ENCODE measurements at regions not wholly inside any gene's neighbourhood (a gene's known extent, or its start where the extent isn't known, plus 50 kb on each side); places are given as distances from the start of the nearest gene placed in this dataset.
"Not testable (repeated sequence)": the region's sequence is repeated elsewhere in the genome, so short reads cannot be mapped to it uniquely, and the experiment has no call there.

- Histone ChIP-seq H3K36me3 (ENCODE audit: control insufficient read depth in 2 of 2, insufficient read depth in 2 of 2, low read length in 2 of 2) (no peaks in the 10 kb centered on the region), H3K4me3 (ENCODE audit: low read length in 2 of 2) (no peak overlapping the region), H3K27ac (ENCODE audit: low read length) (no peak overlapping the region), H3K4me1 (ENCODE audit: control insufficient read depth, insufficient read depth, low read length) (no peaks in the 10 kb centered on the region), H3K9me3 (ENCODE audit: control insufficient read depth in 2 of 2, low read length in 2 of 2) (no peaks in the 10 kb centered on the region), H3K9ac (ENCODE audit: low read length in 2 of 2) (no peak overlapping the region), H3K27me3 (ENCODE audit: control insufficient read depth in 1 of 2, insufficient read depth in 2 of 2, low read length in 2 of 2) (no peaks in the 10 kb centered on the region)
Observed at GRCh38 chr11:39385911-39386310, 2073.5 kb downstream of the LRRC4C start.

GRCh38 chr11:39374963-39375698 lies 2084.3 kb downstream of the LRRC4C start:
- no peak overlapping the region for H3K9ac ChIP-seq (ENCODE audit: low read length in 2 of 2)
- no peak overlapping the region for H3K27ac ChIP-seq (ENCODE audit: low read length)
- H3K9me3 ChIP-seq (ENCODE audit: control insufficient read depth in 2 of 2, low read length in 2 of 2), result no peaks in the 10 kb centered on the region
- H3K27me3 ChIP-seq (ENCODE audit: control insufficient read depth in 1 of 2, insufficient read depth in 2 of 2, low read length in 2 of 2), result no peaks in the 10 kb centered on the region
- no peaks in the 10 kb centered on the region for H3K36me3 ChIP-seq (ENCODE audit: control insufficient read depth in 2 of 2, insufficient read depth in 2 of 2, low read length in 2 of 2)
- no peaks in the 10 kb centered on the region for H3K4me1 ChIP-seq (ENCODE audit: control insufficient read depth, insufficient read depth, low read length)
- no peak overlapping the region for H3K4me3 ChIP-seq (ENCODE audit: low read length in 2 of 2)

GRCh38 chr11:39367534-39367933 lies 2091.9 kb downstream of the LRRC4C start:
- H3K27me3 ChIP-seq (ENCODE audit: control insufficient read depth in 1 of 2, insufficient read depth in 2 of 2, low read length in 2 of 2), result no peaks in the 10 kb centered on the region
- H3K27ac ChIP-seq (ENCODE audit: low read length), result no peak overlapping the region
- no peaks in the 10 kb centered on the region for H3K9me3 ChIP-seq (ENCODE audit: control insufficient read depth in 2 of 2, low read length in 2 of 2)
- H3K9ac ChIP-seq (ENCODE audit: low read length in 2 of 2), result no peak overlapping the region
- no peaks in the 10 kb centered on the region for H3K36me3 ChIP-seq (ENCODE audit: control insufficient read depth in 2 of 2, insufficient read depth in 2 of 2, low read length in 2 of 2)
- H3K4me3 ChIP-seq (ENCODE audit: low read length in 2 of 2), result no peak overlapping the region
- no peaks in the 10 kb centered on the region for H3K4me1 ChIP-seq (ENCODE audit: control insufficient read depth, insufficient read depth, low read length)

GRCh38 chr11:39365809-39366436 lies 2093.5 kb downstream of the LRRC4C start:
- Histone ChIP-seq H3K27me3 (ENCODE audit: control insufficient read depth in 1 of 2, insufficient read depth in 2 of 2, low read length in 2 of 2) (no peaks in the 10 kb centered on the region), H3K4me1 (ENCODE audit: control insufficient read depth, insufficient read depth, low read length) (no peaks in the 10 kb centered on the region), H3K4me3 (ENCODE audit: low read length in 2 of 2) (no peak overlapping the region), H3K36me3 (ENCODE audit: control insufficient read depth in 2 of 2, insufficient read depth in 2 of 2, low read length in 2 of 2) (no peaks in the 10 kb centered on the region), H3K27ac (ENCODE audit: low read length) (no peak overlapping the region), H3K9me3 (ENCODE audit: control insufficient read depth in 2 of 2, low read length in 2 of 2) (no peaks in the 10 kb centered on the region), H3K9ac (ENCODE audit: low read length in 2 of 2) (no peak overlapping the region)

GRCh38 chr11:39363571-39363970 lies 2095.9 kb downstream of the LRRC4C start:
- H3K27ac ChIP-seq (ENCODE audit: low read length), result no peak overlapping the region
- H3K4me1 ChIP-seq (ENCODE audit: control insufficient read depth, insufficient read depth, low read length), result no peaks in the 10 kb centered on the region
- no peaks in the 10 kb centered on the region for H3K36me3 ChIP-seq (ENCODE audit: control insufficient read depth in 2 of 2, insufficient read depth in 2 of 2, low read length in 2 of 2)

GRCh38 chr11:39361557-39361956 lies 2097.9 kb downstream of the LRRC4C start:
- Histone ChIP-seq H3K4me1 (ENCODE audit: control insufficient read depth, insufficient read depth, low read length) (no peaks in the 10 kb centered on the region), H3K36me3 (ENCODE audit: control insufficient read depth in 2 of 2, insufficient read depth in 2 of 2, low read length in 2 of 2) (no peaks in the 10 kb centered on the region), H3K27me3 (ENCODE audit: control insufficient read depth in 1 of 2, insufficient read depth in 2 of 2, low read length in 2 of 2) (no peaks in the 10 kb centered on the region), H3K9me3 (ENCODE audit: control insufficient read depth in 2 of 2, low read length in 2 of 2) (no peaks in the 10 kb centered on the region), H3K4me3 (ENCODE audit: low read length in 2 of 2) (no peak overlapping the region), H3K9ac (ENCODE audit: low read length in 2 of 2) (no peak overlapping the region), H3K27ac (ENCODE audit: low read length) (no peak overlapping the region)

More at GRCh38 chr11:39363571-39363970, 2095.9 kb downstream of the LRRC4C start:
- Histone ChIP-seq H3K27me3 (ENCODE audit: control insufficient read depth in 1 of 2, insufficient read depth in 2 of 2, low read length in 2 of 2) (no peaks in the 10 kb centered on the region), H3K4me3 (ENCODE audit: low read length in 2 of 2) (no peak overlapping the region), H3K9ac (ENCODE audit: low read length in 2 of 2) (no peak overlapping the region), H3K9me3 (ENCODE audit: control insufficient read depth in 2 of 2, low read length in 2 of 2) (no peaks in the 10 kb centered on the region)

GRCh38 chr11:39345834-39346442 lies 2113.5 kb downstream of the LRRC4C start:
- no peaks in the 10 kb centered on the region for H3K27me3 ChIP-seq (ENCODE audit: control insufficient read depth in 1 of 2, insufficient read depth in 2 of 2, low read length in 2 of 2)
- H3K4me1 ChIP-seq (ENCODE audit: control insufficient read depth, insufficient read depth, low read length), result no peaks in the 10 kb centered on the region
- no peaks in the 10 kb centered on the region for H3K9me3 ChIP-seq (ENCODE audit: control insufficient read depth in 2 of 2, low read length in 2 of 2)
- no peak overlapping the region for H3K27ac ChIP-seq (ENCODE audit: low read length)
- no peak overlapping the region for H3K9ac ChIP-seq (ENCODE audit: low read length in 2 of 2)
- H3K4me3 ChIP-seq (ENCODE audit: low read length in 2 of 2), result no peak overlapping the region
- H3K36me3 ChIP-seq (ENCODE audit: control insufficient read depth in 2 of 2, insufficient read depth in 2 of 2, low read length in 2 of 2), result no peaks in the 10 kb centered on the region

- Histone ChIP-seq H3K9ac (ENCODE audit: low read length in 2 of 2) (no peak overlapping the region), H3K27ac (ENCODE audit: low read length) (no peak overlapping the region), H3K27me3 (ENCODE audit: control insufficient read depth in 1 of 2, insufficient read depth in 2 of 2, low read length in 2 of 2) (no peaks in the 10 kb centered on the region), H3K36me3 (ENCODE audit: control insufficient read depth in 2 of 2, insufficient read depth in 2 of 2, low read length in 2 of 2) (no peaks in the 10 kb centered on the region), H3K4me1 (ENCODE audit: control insufficient read depth, insufficient read depth, low read length) (no peaks in the 10 kb centered on the region), H3K9me3 (ENCODE audit: control insufficient read depth in 2 of 2, low read length in 2 of 2) (peaks cover 0 to 7% of the 10 kb centered on the region in 2 donors), H3K4me3 (ENCODE audit: low read length in 2 of 2) (no peak overlapping the region)
Observed at GRCh38 chr11:39341461-39341860, 2118.0 kb downstream of the LRRC4C start.

- H3K27ac ChIP-seq (ENCODE audit: low read length); H3K4me3 ChIP-seq (ENCODE audit: low read length in 2 of 2); H3K36me3 ChIP-seq (ENCODE audit: control insufficient read depth in 2 of 2, insufficient read depth in 2 of 2, low read length in 2 of 2); H3K27me3 ChIP-seq (ENCODE audit: control insufficient read depth in 1 of 2, insufficient read depth in 2 of 2, low read length in 2 of 2); H3K9me3 ChIP-seq (ENCODE audit: control insufficient read depth in 2 of 2, low read length in 2 of 2); H3K9ac ChIP-seq (ENCODE audit: low read length in 2 of 2); H3K4me1 ChIP-seq (ENCODE audit: control insufficient read depth, insufficient read depth, low read length): not testable (repeated sequence)
Observed at GRCh38 chr11:39333006-39333405, 2126.4 kb downstream of the LRRC4C start.

GRCh38 chr11:39327302-39327701 lies 2132.2 kb downstream of the LRRC4C start:
- no peaks in the 10 kb centered on the region for H3K9me3 ChIP-seq (ENCODE audit: control insufficient read depth in 2 of 2, low read length in 2 of 2)
- H3K4me3 ChIP-seq (ENCODE audit: low read length in 2 of 2), result peak overlapping the region in 1 of 2 donors; percentile 35
- no peaks in the 10 kb centered on the region for H3K4me1 ChIP-seq (ENCODE audit: control insufficient read depth, insufficient read depth, low read length)
- no peaks in the 10 kb centered on the region for H3K36me3 ChIP-seq (ENCODE audit: control insufficient read depth in 2 of 2, insufficient read depth in 2 of 2, low read length in 2 of 2)
- no peak overlapping the region for H3K27ac ChIP-seq (ENCODE audit: low read length)
- H3K9ac ChIP-seq (ENCODE audit: low read length in 2 of 2), result no peak overlapping the region
- no peaks in the 10 kb centered on the region for H3K27me3 ChIP-seq (ENCODE audit: control insufficient read depth in 1 of 2, insufficient read depth in 2 of 2, low read length in 2 of 2)

GRCh38 chr11:39311888-39312287 lies 2147.6 kb downstream of the LRRC4C start:
- H3K36me3 ChIP-seq (ENCODE audit: control insufficient read depth in 2 of 2, insufficient read depth in 2 of 2, low read length in 2 of 2); H3K9me3 ChIP-seq (ENCODE audit: control insufficient read depth in 2 of 2, low read length in 2 of 2); H3K4me3 ChIP-seq (ENCODE audit: low read length in 2 of 2); H3K9ac ChIP-seq (ENCODE audit: low read length in 2 of 2); H3K4me1 ChIP-seq (ENCODE audit: control insufficient read depth, insufficient read depth, low read length); H3K27ac ChIP-seq (ENCODE audit: low read length); H3K27me3 ChIP-seq (ENCODE audit: control insufficient read depth in 1 of 2, insufficient read depth in 2 of 2, low read length in 2 of 2): not testable (repeated sequence)
